ENCODE measurements at regions not wholly inside any gene's neighbourhood (a gene's known extent, or its start where the extent isn't known, plus 50 kb on each side); places are given as distances from the start of the nearest gene placed in this dataset.

- no peak for DNase-seq
- no peak for ATAC-seq
Measured at GRCh38 chr14:44297437-44297836, 209.6 kb downstream of the FSCB start.

GRCh38 chr14:44291366-44291915, 215.6 kb downstream of the FSCB start:
- ATAC-seq (no peak), DNase-seq (no peak)

- DNase-seq = no peak
- no peak for ATAC-seq
Measured at GRCh38 chr14:44287858-44288257, 219.2 kb downstream of the FSCB start.

- no peak for DNase-seq
Measured at GRCh38 chr14:44286201-44286600, 220.9 kb downstream of the FSCB start.

GRCh38 chr14:44283836-44284235, 223.2 kb downstream of the FSCB start:
- no peak for DNase-seq
- ATAC-seq = no peak

More at GRCh38 chr14:44286201-44286600, 220.9 kb downstream of the FSCB start:
- ATAC-seq = no peak

- DNase-seq = no peak
- ATAC-seq = no peak
Measured at GRCh38 chr14:44279357-44279756, 227.7 kb downstream of the FSCB start.

- DNase-seq (no peak), ATAC-seq (no peak)
Measured at GRCh38 chr14:44271637-44272036, 235.4 kb downstream of the FSCB start.

- DNase-seq = no peak
Measured at GRCh38 chr14:44271006-44271405, 236.1 kb downstream of the FSCB start.

GRCh38 chr14:44265246-44265645, 241.8 kb downstream of the FSCB start:
- DNase-seq (no peak), ATAC-seq (no peak)

More at GRCh38 chr14:44271006-44271405, 236.1 kb downstream of the FSCB start:
- ATAC-seq = no peak

GRCh38 chr14:44215660-44216059, 291.4 kb downstream of the FSCB start:
- ATAC-seq (no peak), DNase-seq (no peak)

GRCh38 chr14:44211718-44212117, 295.4 kb downstream of the FSCB start:
- DNase-seq = no peak
- no peak for ATAC-seq

- no peak for ATAC-seq
- no peak for DNase-seq
Measured at GRCh38 chr14:44204061-44204835, 302.8 kb downstream of the FSCB start.

GRCh38 chr14:44180975-44181374, 326.1 kb downstream of the FSCB start:
- DNase-seq (no peak), ATAC-seq (no peak)

- ATAC-seq (no peak), DNase-seq (no peak)
Measured at GRCh38 chr14:44170556-44170955, 336.5 kb downstream of the FSCB start.

- no peak for ATAC-seq
- DNase-seq = no peak
Measured at GRCh38 chr14:44170101-44170500, 337.0 kb downstream of the FSCB start.

GRCh38 chr14:44168566-44168965, 338.5 kb downstream of the FSCB start:
- DNase-seq (no peak), ATAC-seq (no peak)

- DNase-seq (no peak), ATAC-seq (no peak)
Measured at GRCh38 chr14:44166611-44167010, 340.5 kb downstream of the FSCB start.

GRCh38 chr14:44165936-44166335, 341.1 kb downstream of the FSCB start:
- ATAC-seq (no peak), DNase-seq (no peak)

GRCh38 chr14:44165286-44165685, 341.8 kb downstream of the FSCB start:
- DNase-seq (no peak), ATAC-seq (no peak)

GRCh38 chr14:44163946-44164345, 343.1 kb downstream of the FSCB start:
- no peak for ATAC-seq

GRCh38 chr14:44162197-44162596, 344.9 kb downstream of the FSCB start:
- DNase-seq (no peak), ATAC-seq (no peak)

More at GRCh38 chr14:44163946-44164345, 343.1 kb downstream of the FSCB start:
- no peak for DNase-seq

- DNase-seq = no peak
- ATAC-seq = no peak
Measured at GRCh38 chr14:44154874-44155273, 352.2 kb downstream of the FSCB start.

- DNase-seq (no peak), ATAC-seq (no peak)
Measured at GRCh38 chr14:44154446-44154845, 352.6 kb downstream of the FSCB start.
